ENCODE measurements at regions not wholly inside any gene's neighbourhood (a gene's known extent, or its start where the extent isn't known, plus 50 kb on each side); places are given as distances from the start of the nearest gene placed in this dataset.

- no peak for TF ChIP-seq CTCF (IDR thresholded peaks at IDR 0.05)
- no peak for TF ChIP-seq POLR2A (IDR thresholded peaks at IDR 0.05)
These were observed 477.2 kb upstream of the CAMK1G start for GRCh38 chr1:209106237-209106741.

Measured in lower leg skin (tissue), 3 donors.